Left forelimb (tissue), 1 donor: ENCODE measurements at regions not wholly inside any gene's neighbourhood (a gene's known extent, or its start where the extent isn't known, plus 50 kb on each side); places are given as distances from the start of the nearest gene placed in this dataset.
"Not testable (repeated sequence)": the region's sequence is repeated elsewhere in the genome, so short reads cannot be mapped to it uniquely, and the experiment has no call there.

Experiments used
- DNase-seq: peaks from one replicate; pipeline ENCODE4 v3.0.0-alpha.2; 2018; ENCODE audit warnings: low spot score

DNA sequence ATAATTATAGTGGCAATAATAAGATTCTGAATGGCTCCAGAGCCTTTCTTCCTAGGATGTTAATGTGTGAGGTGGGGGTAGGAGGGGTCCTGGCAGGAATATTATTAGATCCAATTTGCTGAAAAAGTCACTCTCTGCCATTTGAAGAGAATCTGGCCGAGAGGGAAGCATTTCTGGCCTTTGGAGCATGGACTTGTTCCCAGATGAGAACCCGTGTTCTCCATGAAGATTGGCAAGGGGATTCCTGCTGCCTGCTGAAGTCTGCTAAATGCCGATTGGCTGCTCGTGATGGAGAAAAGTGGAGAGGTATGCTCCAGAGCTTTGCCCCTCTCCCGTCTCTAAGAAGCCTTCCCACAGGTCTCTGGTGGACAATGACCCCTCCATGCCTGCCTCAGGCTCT, 135.6 kb downstream of the TRIM43 start:
- not testable (repeated sequence) for DNase-seq

- no peak for DNase-seq
Observed at GRCh38 chr2:95728878-95729596, 137.2 kb downstream of the TRIM43 start.

DNA sequence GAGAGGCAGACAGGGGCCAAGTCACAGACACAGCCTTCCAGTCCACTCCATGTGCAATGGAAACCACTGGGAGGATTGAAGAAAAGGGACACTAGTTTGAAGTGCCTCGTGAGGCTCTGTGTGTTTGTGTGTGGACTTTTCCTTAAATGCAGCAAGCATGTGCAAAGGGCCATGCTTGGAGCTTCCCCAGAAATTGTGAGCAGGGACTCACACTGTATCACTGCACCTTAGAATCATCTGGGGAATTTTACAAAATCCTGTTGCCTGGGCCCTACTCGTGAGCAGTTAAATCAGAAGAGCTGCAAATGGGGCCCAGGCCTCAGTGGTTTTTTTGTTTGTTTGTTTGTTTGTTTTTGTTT, 137.8 kb downstream of the TRIM43 start:
- no peak for DNase-seq

GRCh38 chr2:95730813-95731212, 139.0 kb downstream of the TRIM43 start:
- no peak for DNase-seq

GRCh38 chr2:95734976-95735890, 143.4 kb downstream of the TRIM43 start:
- DNase-seq, result no peak

- DNase-seq, result no peak
Observed at GRCh38 chr2:95738301-95738700, 146.5 kb downstream of the TRIM43 start.

- DNase-seq, result peak; percentile 28
Observed at GRCh38 chr2:95752126-95752525, 160.3 kb downstream of the TRIM43 start.

GRCh38 chr2:95753812-95754211, 162.0 kb downstream of the TRIM43 start:
- DNase-seq, result peak; percentile 26

- not testable (repeated sequence) for DNase-seq
Observed at GRCh38 chr2:95754213-95754612, 162.4 kb downstream of the TRIM43 start.

DNA sequence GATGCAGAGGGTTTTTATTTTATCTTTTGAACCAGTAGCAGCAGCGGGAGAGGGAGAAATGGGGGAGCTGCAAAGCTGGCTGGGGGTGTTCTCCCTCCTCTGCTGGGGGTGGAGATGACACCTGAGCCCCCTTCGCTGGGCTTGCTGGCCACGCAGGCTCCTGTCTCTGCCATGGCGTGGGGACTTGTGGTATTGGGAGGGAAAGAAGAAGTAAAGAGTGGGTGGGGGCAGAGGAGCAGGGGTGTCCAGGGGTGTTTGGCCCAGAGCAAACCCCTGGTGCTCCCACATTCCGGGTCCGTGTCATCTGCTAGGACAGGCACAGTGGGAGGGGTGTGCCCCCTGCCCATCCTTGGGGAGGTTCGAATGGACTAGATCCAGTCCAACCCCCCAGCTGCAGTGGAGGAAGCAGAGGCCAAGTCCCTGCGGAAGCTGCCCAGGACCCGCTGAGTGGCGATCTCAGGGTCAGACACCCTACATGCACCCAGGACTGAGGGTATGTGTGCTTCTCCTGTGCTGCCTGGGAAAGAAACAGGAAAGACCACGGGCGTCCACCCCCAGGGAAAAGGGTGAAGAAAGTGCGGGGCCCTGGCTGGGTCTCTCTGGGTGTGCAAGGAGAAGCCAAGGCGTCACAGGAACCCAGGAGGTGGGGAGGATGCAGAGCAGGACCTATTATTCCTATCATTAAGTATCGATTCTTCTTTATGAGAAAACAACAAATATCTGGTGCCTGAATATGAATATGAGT, 163.2 kb downstream of the TRIM43 start:
- DNase-seq, result peak; percentile 33

GRCh38 chr2:95755956-95756669, 164.3 kb downstream of the TRIM43 start:
- DNase-seq, result peak; percentile 52

GRCh38 chr2:95757988-95758387, 166.2 kb downstream of the TRIM43 start:
- DNase-seq, result peak; percentile 48

- DNase-seq, result no peak
Observed at GRCh38 chr2:95759481-95760246, 167.9 kb downstream of the TRIM43 start.

- DNase-seq, result peak; percentile 53
Observed at GRCh38 chr2:95760806-95761525, 169.2 kb downstream of the TRIM43 start.

DNA sequence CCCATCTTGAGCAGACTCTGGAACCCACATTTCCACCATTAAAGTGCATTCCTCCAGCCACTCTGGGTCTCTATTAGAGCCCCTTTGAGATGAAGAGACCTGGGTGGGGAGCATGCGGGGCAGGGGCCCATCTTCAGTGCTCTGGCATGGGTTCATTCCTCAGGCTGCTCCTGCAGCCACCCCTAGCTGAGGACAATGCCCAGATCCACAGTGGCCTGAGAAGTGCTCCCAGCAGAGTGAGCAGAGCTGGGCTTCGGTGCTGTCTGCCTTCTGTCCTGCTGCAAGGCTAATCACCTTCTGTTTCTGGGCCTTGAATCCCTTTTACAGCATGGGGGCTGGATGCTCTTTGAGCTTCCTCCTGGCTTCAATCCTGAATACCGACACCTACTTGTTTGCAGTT, 169.8 kb downstream of the TRIM43 start:
- no peak for DNase-seq

DNA sequence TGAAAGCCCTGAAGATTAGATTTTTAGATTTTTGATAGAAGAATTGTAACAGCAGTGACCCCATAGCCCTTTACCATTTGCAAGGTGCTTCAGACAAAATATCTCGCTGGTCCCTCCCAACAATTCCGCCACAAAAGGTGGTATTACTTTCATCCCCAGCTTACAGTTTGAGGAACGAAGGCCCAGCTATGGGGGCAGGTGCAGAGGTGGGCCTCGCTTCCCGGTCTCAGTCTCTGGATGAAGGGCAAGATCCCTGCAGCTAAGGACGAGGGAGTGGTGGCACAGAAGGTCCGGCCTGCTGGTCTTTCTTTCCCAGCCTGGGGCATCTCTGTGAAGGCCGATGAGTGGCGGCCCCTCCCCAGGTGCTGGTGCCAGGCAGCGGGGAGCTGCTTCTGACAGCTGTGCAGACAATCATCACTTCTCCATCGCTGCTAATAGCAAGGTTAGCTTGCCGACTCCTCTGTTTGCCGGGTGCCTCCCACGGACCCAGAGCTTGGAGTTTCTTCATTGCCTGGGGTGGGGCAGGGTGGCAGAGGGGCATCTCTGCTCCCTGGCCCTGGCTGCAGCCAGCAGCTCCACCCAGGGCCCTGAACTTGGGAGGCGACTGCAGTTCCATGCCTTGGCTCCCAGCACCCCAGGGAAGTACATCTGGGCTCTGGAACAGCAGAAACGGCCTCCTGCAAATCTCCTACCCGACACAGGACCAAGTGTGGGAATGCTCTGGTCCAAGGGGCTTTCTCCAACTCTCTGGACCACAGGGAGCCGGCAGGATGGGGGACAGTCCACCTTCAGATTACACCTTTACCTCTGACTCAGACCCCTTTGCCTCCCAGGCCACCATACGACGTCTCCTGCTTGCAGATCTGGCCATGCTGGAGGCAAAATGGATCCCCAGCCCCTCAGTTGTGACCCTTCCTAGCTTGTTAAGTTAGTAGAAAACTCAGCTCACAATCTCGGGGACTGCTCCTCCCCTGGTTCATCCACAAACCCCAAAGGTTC, 170.5 kb downstream of the TRIM43 start:
- peak; percentile 44 for DNase-seq

DNA sequence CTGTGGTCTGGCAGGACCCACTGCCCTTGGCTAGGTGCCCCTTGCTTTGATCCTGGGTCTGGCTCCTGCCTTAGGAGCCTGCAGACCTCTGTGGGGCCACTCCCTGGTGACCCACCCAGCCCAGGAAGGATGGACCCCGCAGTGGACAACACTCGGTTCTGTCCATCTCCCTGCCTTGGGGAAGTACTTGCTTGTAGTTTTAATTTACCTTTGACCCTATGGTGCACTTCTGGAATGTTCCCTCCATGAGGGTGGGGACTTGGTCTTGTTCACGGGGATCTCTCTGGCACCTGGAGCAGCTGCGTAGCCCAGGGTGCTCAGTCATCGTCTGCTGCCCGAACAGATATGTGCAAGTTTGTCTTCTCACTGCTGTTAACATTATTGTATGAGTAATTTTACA, 171.3 kb downstream of the TRIM43 start:
- DNase-seq, result peak; percentile 15

DNA sequence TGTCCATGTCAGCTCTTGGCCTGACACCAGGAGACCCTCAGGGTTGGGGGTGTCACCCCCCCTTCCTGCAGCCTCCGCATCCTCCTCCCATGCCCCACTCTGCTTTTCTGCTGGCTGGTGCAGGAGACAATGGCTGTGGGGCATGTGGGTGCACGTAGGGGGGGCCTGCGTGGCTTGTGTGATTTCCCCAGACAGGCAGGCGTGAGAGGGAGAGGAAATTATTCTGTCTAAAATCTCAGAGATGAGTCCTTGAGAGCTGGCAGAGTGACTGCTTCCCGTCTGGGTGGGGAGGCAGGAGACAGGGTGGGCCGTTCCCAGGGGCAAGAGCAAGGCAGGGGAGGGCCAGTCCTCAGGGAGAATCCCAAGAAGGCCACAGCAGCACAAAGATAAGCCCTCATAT, 173.2 kb downstream of the TRIM43 start:
- DNase-seq, result not testable (repeated sequence)
